HG03097 (cell line): ENCODE measurements at regions not wholly inside any gene's neighbourhood (a gene's known extent, or its start where the extent isn't known, plus 50 kb on each side); places are given as distances from the start of the nearest gene placed in this dataset.

Experiments used
- ATAC-seq: cut with Tn5 transposase; IDR thresholded peaks from one replicate; pipeline ENCODE4 v1.9.1; 2021; ENCODE audit not compliant: unreplicated experiment, low FRiP score

DNA sequence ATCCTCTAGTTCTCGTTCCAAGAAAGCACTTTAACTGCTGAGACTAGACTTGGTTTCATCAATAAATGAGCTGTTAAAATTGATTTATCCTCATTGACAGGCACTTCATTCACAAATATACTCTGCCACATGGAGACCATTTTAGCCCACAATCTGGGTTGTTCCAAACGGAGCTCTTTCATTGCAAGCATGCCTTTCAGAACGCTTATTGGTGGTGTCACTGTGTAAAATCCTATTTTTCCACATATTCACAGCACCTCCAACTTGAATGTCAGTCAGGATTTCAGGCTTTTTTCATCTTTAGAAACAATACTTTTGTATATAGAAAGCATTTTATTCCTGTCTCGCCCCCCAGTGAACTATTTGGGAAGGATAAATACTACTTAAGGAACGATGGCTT, 424.7 kb upstream of the NRP1 start:
- ATAC-seq, result no peak

- no peak for ATAC-seq
These were observed 423.8 kb upstream of the NRP1 start for GRCh38 chr10:33758299-33758698.

- no peak for ATAC-seq
These were observed 419.6 kb upstream of the NRP1 start for GRCh38 chr10:33754052-33754451.

DNA sequence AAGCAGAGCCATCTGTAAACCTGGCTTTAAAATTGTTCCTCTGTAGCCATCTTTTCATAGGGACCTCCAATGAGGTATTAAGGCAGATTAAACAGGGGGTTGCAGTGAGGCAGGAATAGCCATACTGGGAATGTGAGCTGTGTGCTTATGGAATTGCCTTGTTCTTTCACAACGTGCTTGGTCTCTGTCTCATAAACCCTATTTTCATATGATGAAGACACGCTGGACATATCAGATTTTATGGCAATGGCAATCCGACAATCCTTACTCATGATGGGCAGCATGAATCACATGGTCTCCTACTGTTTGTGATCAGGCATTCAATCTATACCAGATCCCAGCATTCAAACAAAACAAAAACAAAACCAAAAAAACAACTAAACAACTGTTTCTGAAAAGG, 418.9 kb upstream of the NRP1 start:
- no peak for ATAC-seq

- no peak for ATAC-seq
These were observed 415.3 kb upstream of the NRP1 start for GRCh38 chr10:33749790-33750189.

- ATAC-seq, result no peak
These were observed 414.7 kb upstream of the NRP1 start for GRCh38 chr10:33749067-33749735.

DNA sequence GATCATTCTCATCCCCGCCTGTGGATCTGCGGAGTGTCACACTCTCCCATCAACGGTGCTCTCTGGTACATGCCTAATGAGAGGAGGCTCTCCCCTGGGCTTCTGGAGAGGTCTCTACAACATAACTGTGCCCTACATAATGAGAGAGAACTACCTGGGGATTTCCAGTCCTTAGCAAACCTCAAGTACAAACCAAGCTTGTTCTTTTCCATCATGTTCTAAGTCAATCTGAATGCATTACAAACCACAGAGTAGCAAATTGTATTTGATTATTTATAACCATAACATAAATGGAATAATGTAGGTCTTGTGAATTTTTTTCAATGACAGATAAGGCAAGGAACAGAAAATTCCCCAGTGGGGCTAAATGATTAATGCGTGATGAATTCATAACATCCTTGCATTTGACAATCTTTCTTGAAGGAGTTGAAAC, 412.4 kb upstream of the NRP1 start:
- ATAC-seq, result no peak

DNA sequence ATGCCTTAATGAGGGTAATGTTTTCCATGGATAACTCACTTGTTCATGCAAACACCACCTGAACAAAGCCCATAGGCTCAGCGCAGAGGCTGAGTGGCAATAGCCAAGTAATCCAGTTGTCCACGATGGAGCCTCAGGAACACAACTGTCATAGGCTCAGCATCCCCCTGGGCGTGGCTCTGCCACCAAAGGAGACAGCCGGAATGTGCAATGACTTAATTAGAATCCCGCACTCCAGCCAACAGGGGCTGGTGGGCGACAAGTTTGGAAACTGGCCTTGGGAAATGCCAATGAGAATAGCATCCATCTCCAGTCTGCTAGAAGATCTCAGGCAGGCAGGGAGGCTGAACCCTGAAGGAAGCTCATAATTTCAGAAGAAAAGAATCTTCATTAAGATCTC, 411.7 kb upstream of the NRP1 start:
- no peak for ATAC-seq

- ATAC-seq, result no peak
These were observed 409.0 kb upstream of the NRP1 start for GRCh38 chr10:33743429-33743857.

- ATAC-seq, result no peak
These were observed 404.6 kb upstream of the NRP1 start for GRCh38 chr10:33739031-33739430.

- no peak for ATAC-seq
These were observed 401.0 kb upstream of the NRP1 start for GRCh38 chr10:33735464-33735923.

- no peak for ATAC-seq
These were observed 400.1 kb upstream of the NRP1 start for GRCh38 chr10:33734393-33735155.

DNA sequence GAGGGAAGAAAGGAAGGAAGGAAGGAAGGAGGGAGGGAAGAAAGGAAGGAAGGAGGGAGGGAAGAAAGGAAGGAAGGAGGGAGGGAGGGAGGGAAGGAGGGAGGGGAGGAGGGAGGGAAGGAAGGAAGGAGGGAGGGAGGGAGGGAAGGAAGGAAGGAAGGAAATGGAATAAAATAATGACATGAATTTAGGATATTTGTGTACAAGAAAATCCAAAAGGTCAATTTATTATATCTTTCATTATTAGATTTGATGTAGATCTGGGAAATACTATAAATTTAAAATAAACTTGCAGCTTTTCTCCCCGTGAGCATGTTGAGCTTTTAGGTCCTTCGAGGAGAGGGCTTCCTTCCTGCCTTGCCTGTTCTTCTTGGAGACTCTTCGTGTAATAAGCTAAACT, 398.6 kb upstream of the NRP1 start:
- no peak for ATAC-seq

- no peak for ATAC-seq
These were observed 397.8 kb upstream of the NRP1 start for GRCh38 chr10:33732161-33732680.

DNA sequence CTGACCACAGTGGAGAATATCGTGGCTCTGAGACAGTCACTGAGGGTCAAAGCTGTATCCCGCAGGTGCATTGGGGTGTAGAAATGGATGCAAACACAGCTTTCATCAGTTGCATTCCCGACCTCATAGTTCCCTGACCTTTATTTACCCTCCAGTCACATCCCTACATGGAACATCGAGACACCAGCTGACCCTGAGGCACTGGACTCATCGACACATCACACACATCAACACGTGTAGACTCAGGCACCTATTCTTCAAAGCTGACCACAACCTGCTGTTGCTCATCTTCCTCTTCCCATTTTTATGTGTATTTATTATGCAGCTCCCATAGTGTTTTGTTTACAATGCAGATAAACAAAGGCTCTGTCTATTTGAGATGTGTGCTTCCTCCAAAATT, 396.9 kb upstream of the NRP1 start:
- no peak for ATAC-seq

DNA sequence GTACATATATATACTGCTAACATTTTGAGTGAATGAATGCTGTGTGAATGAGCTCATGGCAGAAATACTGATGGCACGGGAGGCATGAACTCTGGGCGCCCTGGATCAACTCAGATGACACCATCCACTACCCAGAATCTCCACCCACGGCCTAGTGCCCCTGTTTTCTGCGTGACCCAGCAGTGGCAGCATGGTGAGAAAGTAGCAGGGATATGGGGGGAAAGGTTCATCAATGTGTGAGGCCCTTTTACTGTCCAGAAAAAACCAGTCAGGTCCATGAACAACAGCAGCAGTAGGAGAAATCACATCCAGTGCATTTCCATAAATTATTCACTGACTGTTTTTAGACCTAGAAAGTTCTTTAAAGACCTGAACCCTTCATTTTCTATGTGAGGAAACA, 391.0 kb upstream of the NRP1 start:
- ATAC-seq, result no peak

DNA sequence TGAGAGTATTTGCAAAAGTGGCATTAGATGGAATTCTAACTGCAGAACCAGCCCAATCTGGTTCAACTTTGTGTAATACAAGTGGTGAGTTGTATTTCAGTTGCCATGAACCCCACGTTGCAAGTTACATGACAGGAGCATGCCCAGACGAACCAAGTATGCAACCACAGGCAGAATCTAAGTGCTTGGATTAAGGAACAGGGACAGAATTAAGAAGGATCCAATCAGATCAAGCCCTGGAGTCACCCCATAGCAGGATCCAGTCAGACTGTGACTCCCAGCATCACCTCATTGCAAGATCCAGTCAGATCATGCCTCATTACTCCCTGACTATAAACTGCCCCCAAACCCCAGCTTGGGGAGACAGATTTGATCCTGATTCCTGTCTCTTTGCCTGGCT, 388.7 kb upstream of the NRP1 start:
- no peak for ATAC-seq

DNA sequence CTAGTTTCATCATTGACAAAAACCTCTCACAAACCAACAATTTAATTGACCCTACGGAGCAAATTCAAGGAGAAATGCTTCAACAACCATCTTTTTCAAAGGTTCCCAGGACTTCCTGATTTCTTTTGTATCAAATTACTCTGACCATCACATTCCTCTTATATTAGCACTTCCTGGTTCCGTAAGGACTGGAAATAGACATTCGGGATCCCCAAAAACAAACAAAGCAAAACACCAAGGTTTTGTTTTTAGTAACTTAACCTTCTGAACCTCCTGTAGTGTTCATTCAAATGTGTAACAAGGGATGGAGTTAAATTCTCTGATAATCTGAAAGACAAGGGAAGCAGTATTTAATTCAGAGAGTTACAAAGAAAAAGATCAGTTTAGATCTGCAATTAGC, 387.6 kb upstream of the NRP1 start:
- ATAC-seq, result no peak

GRCh38 chr10:33721509-33721908, 387.0 kb upstream of the NRP1 start:
- no peak for ATAC-seq

DNA sequence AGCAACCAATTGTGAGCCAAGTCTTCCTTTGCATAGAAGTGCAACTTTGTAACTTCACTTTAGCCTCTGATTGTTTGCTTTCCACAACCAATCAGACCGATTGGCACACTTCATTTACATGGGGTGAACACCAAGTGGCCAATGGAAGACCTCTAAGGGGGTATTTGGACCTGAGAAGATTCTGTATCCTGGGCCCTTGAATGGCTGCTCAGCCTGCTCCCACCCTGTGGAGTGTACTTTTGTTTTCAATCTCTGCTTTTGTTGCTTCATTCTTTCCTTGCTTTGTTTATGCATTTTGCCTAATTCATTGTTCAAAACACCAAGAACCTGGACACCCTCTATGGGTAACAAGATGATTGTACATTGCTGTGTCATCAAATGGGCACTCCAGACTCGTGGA, 385.7 kb upstream of the NRP1 start:
- no peak for ATAC-seq

DNA sequence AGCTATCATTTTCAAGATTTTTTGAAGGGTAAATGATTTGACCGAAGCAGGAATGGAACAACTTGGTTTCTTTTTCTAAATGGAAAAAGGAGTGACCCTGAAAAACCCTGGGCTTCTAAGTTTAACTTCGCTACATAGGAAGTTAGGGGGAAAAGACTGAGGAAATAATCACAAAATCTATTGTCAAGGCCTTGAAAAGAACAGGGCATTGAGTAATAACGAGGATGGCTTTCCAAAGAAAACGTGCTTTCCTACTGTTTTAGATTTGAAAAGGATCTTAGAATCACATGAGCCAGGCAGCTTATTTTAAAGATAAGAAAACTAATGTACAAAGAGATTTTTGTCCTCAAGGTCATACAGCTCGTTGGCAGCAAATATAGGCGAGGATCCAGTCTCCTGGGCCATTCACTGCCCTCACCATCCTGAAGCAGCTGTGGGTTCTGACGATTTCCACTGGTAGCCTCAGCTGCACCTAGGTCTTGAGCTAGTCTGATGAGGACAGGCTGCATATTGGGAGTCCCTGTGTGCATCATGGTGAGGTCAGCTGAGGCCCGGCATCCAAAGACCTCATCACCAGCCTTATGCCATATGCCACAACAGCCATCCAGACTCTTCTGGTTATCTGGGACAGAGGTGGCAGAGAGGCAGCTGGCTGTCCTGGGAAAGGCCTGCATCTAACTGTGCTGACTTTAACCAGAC, 384.7 kb upstream of the NRP1 start:
- ATAC-seq, result no peak
